DMS 273 (cell line): ENCODE measurements at regions not wholly inside any gene's neighbourhood (a gene's known extent, or its start where the extent isn't known, plus 50 kb on each side); places are given as distances from the start of the nearest gene placed in this dataset.
A peak's percentile ranks its signal among the peaks of the same experiment; 100 is the strongest.
"Not testable (repeated sequence)": the region's sequence is repeated elsewhere in the genome, so short reads cannot be mapped to it uniquely, and the experiment has no call there.

Experiments
- DNase-seq: peaks from one replicate; lab custom pipeline; 2025; ENCODE audit not compliant: unreplicated experiment; lab: John Stamatoyannopoulos, UW

GRCh38 chr17:6893382-6894205, 62.1 kb upstream of the TEKT1 start:
- DNase-seq = no peak

- no peak for DNase-seq
Measured at GRCh38 chr17:6894206-6894528, 62.6 kb upstream of the TEKT1 start.

GRCh38 chr17:6901086-6901485, 69.6 kb upstream of the TEKT1 start:
- DNase-seq = no peak

- no peak for DNase-seq
Measured at GRCh38 chr17:6903326-6903900, 71.9 kb upstream of the TEKT1 start.

- DNase-seq = peak; percentile 1
Measured at GRCh38 chr17:6908807-6909206, 77.3 kb upstream of the TEKT1 start.

- DNase-seq = peak; percentile 58
Measured at GRCh38 chr17:6910987-6911603, 79.6 kb upstream of the TEKT1 start.

- no peak for DNase-seq
Measured at GRCh38 chr17:6912110-6913051, 80.9 kb upstream of the TEKT1 start.

- DNase-seq = peak; percentile 79
Measured at GRCh38 chr17:6913608-6914443, 82.0 kb upstream of the ALOX12 start.

- DNase-seq = no peak
Measured at GRCh38 chr17:6914711-6915110, 81.1 kb upstream of the ALOX12 start.

- no peak for DNase-seq
Measured at GRCh38 chr17:6915620-6916019, 80.2 kb upstream of the ALOX12 start.

- DNase-seq = no peak
Measured at GRCh38 chr17:6919158-6919557, 76.7 kb upstream of the ALOX12 start.

GRCh38 chr17:6923385-6923784, 72.5 kb upstream of the ALOX12 start:
- DNase-seq = no peak

GRCh38 chr17:6924208-6924607, 71.6 kb upstream of the ALOX12 start:
- no peak for DNase-seq

GRCh38 chr17:6926667-6927066, 69.2 kb upstream of the ALOX12 start:
- no peak for DNase-seq

GRCh38 chr17:6927290-6928126, 68.3 kb upstream of the ALOX12 start:
- no peak for DNase-seq

- DNase-seq = no peak
Measured at GRCh38 chr17:6928193-6928592, 67.7 kb upstream of the ALOX12 start.

- no peak for DNase-seq
Measured at GRCh38 chr17:6930749-6931148, 65.1 kb upstream of the ALOX12 start.

- not testable (repeated sequence) for DNase-seq
Measured at GRCh38 chr17:6934544-6934943, 61.3 kb upstream of the ALOX12 start.

GRCh38 chr17:6936370-6937028, 59.4 kb upstream of the ALOX12 start:
- DNase-seq = no peak
